ENCODE measurements at regions not wholly inside any gene's neighbourhood (a gene's known extent, or its start where the extent isn't known, plus 50 kb on each side); places are given as distances from the start of the nearest gene placed in this dataset.

DNA sequence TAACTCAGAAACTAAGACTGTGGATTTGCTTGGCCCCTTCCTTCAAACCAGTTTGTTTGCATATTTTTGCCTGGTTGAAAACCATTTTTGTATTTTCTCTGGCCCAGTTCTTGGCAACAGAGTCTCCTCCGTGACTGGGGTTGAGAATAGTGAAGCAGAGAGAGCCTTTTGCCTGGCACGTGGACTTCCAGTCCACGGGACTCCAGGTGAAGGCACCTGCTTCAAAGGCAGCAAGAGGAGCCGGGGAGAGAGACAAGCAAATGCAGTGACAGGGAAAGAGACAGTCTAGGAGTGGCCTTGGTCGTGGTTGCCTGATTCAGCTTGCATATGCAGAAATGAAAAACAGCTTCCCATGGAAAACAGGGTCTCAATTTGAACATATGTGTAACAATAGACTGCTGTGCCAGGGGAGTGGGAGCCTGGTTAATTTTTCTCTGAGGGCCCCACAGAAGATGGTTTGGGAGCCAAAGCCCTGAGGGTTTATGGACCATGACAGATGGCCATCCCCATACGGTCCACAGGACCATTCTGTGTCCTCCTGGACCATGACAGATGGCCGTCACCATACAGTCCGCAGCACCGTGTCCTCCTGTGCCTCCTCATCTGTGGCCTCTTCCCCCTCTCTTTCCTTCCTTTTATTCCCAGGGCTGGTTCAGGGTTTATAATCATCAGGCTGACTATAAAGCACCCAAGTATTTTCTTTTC, 272.2 kb upstream of the RASGEF1B start:
- no peak overlapping the region for H3K4me3 ChIP-seq (ENCODE audit: low read length)
- H3F3A ChIP-seq (ENCODE audit: control insufficient read depth, insufficient read depth): no peaks in the 10 kb centered on the region
- H3K79me2 ChIP-seq (ENCODE audit: control insufficient read depth, low read length): no peaks in the 10 kb centered on the region
- H3K9me2 ChIP-seq (replicated peaks; ENCODE audit: control insufficient read depth, low read length): no peaks in the 10 kb centered on the region
- no peak overlapping the region for H3K27ac ChIP-seq (ENCODE audit: low read depth, low read length)
- H4K20me1 ChIP-seq (ENCODE audit: control insufficient read depth, insufficient read depth, low read depth, low read length): no peaks in the 10 kb centered on the region
- H3K4me2 ChIP-seq (ENCODE audit: low read length): no peak overlapping the region
- no peaks in the 10 kb centered on the region for H3K9me3 ChIP-seq (ENCODE audit: control insufficient read depth, insufficient read depth, low read length)
- H3K27me3 ChIP-seq (ENCODE audit: control insufficient read depth, low read length): no peaks in the 10 kb centered on the region
- H3K36me3 ChIP-seq (ENCODE audit: control insufficient read depth, low read length): no peaks in the 10 kb centered on the region
- no peak for TF ChIP-seq EZH2phosphoT487 (IDR thresholded peaks at IDR 0.05; ENCODE audit: borderline replicate concordance, low read length)
- TF ChIP-seq, protein P1, sequence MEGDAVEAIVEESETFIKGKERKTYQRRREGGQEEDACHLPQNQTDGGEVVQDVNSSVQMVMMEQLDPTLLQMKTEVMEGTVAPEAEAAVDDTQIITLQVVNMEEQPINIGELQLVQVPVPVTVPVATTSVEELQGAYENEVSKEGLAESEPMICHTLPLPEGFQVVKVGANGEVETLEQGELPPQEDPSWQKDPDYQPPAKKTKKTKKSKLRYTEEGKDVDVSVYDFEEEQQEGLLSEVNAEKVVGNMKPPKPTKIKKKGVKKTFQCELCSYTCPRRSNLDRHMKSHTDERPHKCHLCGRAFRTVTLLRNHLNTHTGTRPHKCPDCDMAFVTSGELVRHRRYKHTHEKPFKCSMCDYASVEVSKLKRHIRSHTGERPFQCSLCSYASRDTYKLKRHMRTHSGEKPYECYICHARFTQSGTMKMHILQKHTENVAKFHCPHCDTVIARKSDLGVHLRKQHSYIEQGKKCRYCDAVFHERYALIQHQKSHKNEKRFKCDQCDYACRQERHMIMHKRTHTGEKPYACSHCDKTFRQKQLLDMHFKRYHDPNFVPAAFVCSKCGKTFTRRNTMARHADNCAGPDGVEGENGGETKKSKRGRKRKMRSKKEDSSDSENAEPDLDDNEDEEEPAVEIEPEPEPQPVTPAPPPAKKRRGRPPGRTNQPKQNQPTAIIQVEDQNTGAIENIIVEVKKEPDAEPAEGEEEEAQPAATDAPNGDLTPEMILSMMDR (IDR thresholded peaks at IDR 0.05; ENCODE audit: low read depth, low read length, poor library complexity, severe bottlenecking): no peak
- no peaks in the 10 kb centered on the region for H3K4me1 ChIP-seq (ENCODE audit: control insufficient read depth, low read length)

DNA sequence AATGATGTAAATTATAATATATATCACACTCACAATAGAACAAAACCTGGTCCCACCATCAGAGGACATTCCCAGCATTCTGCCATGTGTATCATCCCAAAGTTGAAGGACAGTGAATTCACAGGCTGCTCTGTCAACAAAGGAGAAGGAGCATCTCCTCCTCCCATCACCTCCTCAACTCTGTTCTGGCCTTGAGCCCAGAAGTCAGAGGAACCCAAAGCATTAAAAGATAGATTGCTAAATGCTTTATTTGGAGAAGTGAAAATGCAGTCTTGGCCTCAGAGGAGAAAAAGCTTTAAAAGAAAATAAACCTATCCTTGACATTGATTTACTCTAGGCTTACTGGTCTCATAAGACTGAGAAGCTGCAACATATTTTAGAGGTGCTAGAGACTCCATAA, 268.8 kb upstream of the RASGEF1B start:
- Histone ChIP-seq H3K4me1 (ENCODE audit: control insufficient read depth, low read length) (no peaks in the 10 kb centered on the region), H3K27me3 (ENCODE audit: control insufficient read depth, low read length) (no peaks in the 10 kb centered on the region), H3K4me2 (ENCODE audit: low read length) (no peak overlapping the region), H3K36me3 (ENCODE audit: control insufficient read depth, low read length) (no peaks in the 10 kb centered on the region), H3K4me3 (ENCODE audit: low read length) (no peak overlapping the region), H3K9me2 (replicated peaks; ENCODE audit: control insufficient read depth, low read length) (no peaks in the 10 kb centered on the region), H3K79me2 (ENCODE audit: control insufficient read depth, low read length) (no peaks in the 10 kb centered on the region), H3K9me3 (ENCODE audit: control insufficient read depth, insufficient read depth, low read length) (no peaks in the 10 kb centered on the region), H3F3A (ENCODE audit: control insufficient read depth, insufficient read depth) (no peaks in the 10 kb centered on the region), H3K27ac (ENCODE audit: low read depth, low read length) (no peak overlapping the region), H4K20me1 (ENCODE audit: control insufficient read depth, insufficient read depth, low read depth, low read length) (no peaks in the 10 kb centered on the region)
- TF ChIP-seq, protein P1 (IDR thresholded peaks at IDR 0.05; ENCODE audit: low read depth, low read length, poor library complexity, severe bottlenecking): no peak
- TF ChIP-seq EZH2phosphoT487 (IDR thresholded peaks at IDR 0.05; ENCODE audit: borderline replicate concordance, low read length): no peak

DNA sequence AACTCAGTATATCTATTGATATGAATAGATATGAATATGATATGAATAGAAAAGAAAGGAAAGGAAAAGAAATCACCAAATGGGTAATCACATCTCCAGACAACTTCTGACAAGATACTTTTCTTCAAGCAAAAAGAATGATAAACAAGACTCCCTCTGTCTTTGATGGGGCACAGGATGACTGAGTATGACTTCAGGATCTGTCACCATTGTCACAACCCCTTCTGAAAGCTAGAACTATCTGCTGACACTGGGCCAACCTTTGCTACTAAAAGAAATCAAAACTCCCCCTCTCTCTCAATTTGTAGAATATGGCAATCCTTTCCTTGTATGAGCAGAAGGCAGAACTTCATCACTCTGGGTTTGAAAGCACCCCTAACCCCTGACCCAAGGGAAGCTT, 267.2 kb upstream of the RASGEF1B start:
- Histone ChIP-seq H4K20me1 (ENCODE audit: control insufficient read depth, insufficient read depth, low read depth, low read length) (no peaks in the 10 kb centered on the region), H3K9me2 (replicated peaks; ENCODE audit: control insufficient read depth, low read length) (no peaks in the 10 kb centered on the region), H3K4me1 (ENCODE audit: control insufficient read depth, low read length) (no peaks in the 10 kb centered on the region), H3K79me2 (ENCODE audit: control insufficient read depth, low read length) (no peaks in the 10 kb centered on the region), H3K9me3 (ENCODE audit: control insufficient read depth, insufficient read depth, low read length) (no peaks in the 10 kb centered on the region), H3K4me3 (ENCODE audit: low read length) (no peak overlapping the region), H3K4me2 (ENCODE audit: low read length) (no peak overlapping the region), H3F3A (ENCODE audit: control insufficient read depth, insufficient read depth) (no peaks in the 10 kb centered on the region), H3K27me3 (ENCODE audit: control insufficient read depth, low read length) (no peaks in the 10 kb centered on the region), H3K36me3 (ENCODE audit: control insufficient read depth, low read length) (no peaks in the 10 kb centered on the region), H3K27ac (ENCODE audit: low read depth, low read length) (no peak overlapping the region)
- TF ChIP-seq, protein P1 (IDR thresholded peaks at IDR 0.05; ENCODE audit: low read depth, low read length, poor library complexity, severe bottlenecking): no peak
- no peak for TF ChIP-seq EZH2phosphoT487 (IDR thresholded peaks at IDR 0.05; ENCODE audit: borderline replicate concordance, low read length)

Data from DOHH2 (cell line).